GM12891 (cell line): ENCODE measurements at regions not wholly inside any gene's neighbourhood (a gene's known extent, or its start where the extent isn't known, plus 50 kb on each side); places are given as distances from the start of the nearest gene placed in this dataset.

ENCODE experiments used
- POLR2A ChIP-seq: IDR thresholded peaks from 2 replicates; pipeline ENCODE4 v1.6.1; 2011; ENCODE audit warnings: low read depth, low read length, control low read depth
- POLR2AphosphoS5 ChIP-seq: IDR thresholded peaks from 2 replicates; pipeline ENCODE4 v1.6.1; 2011; ENCODE audit warnings: low read depth, low read length, control low read depth

DNA sequence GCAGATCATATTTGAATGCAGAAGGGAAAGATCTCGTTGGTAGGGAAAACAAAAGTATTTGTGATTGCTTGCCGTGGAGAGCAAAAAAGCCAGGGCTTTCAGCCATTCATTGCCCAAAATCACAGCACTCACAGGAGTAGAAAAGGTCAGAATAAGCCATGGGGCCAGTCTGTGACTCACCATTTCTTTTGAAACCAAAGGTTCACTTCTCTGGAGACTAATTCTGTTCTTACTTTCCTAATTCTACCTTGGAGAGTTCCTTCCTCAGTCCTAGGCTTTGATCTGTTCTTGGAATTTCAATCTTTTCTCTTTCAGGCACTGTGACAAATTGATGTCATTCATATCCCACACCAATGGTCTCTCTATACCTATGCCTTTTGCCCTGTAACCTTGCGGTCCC is 54.1 kb upstream of the FAM180A start:
- TF ChIP-seq POLR2AphosphoS5, result no peak
- TF ChIP-seq POLR2A, result no peak
